Fibroblast of skin of right quadriceps (primary cell): ENCODE measurements at regions not wholly inside any gene's neighbourhood (a gene's known extent, or its start where the extent isn't known, plus 50 kb on each side); places are given as distances from the start of the nearest gene placed in this dataset.

Experiments used
- DNase-seq: peaks from one replicate; pipeline ENCODE4 v3.0.0-alpha.2; 2013

DNA sequence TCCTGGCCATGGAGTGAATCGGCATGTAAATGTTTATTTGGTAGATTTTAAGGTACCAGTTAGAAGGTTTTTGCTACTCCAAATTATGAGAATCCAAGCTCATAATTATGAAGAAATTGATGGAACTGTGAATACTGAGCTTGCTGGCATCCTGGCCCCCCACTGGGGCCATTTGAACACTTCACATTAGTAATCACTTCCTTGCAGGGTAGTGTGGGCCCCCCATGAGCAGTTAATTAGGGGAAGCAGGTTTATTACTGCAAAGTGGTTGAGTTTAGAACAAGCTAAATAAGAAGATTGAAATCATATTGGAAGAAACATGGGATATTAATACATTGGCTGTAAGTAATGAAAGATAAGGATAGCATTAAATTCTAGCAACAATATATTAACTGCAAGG, 86.7 kb downstream of the S1PR1 start:
- DNase-seq: no peak

DNA sequence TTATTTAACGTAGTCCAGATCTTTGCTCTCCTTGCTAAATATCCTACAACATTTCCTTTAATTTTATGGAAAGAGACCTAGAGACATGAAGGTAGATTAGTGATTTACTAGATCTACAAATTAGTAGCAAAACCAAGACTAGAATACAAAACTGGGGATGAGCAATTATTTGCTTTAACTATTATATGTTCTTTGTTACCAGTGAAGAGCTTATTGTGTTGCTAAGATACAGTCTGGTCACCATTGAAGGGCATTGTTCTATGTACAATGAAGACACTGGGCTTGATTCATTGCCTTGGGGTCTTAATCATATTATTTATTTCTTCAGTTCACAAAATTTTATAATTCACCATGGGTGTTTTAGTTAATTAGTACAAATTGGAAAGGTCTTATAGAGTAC, 88.3 kb downstream of the S1PR1 start:
- DNase-seq: no peak

DNA sequence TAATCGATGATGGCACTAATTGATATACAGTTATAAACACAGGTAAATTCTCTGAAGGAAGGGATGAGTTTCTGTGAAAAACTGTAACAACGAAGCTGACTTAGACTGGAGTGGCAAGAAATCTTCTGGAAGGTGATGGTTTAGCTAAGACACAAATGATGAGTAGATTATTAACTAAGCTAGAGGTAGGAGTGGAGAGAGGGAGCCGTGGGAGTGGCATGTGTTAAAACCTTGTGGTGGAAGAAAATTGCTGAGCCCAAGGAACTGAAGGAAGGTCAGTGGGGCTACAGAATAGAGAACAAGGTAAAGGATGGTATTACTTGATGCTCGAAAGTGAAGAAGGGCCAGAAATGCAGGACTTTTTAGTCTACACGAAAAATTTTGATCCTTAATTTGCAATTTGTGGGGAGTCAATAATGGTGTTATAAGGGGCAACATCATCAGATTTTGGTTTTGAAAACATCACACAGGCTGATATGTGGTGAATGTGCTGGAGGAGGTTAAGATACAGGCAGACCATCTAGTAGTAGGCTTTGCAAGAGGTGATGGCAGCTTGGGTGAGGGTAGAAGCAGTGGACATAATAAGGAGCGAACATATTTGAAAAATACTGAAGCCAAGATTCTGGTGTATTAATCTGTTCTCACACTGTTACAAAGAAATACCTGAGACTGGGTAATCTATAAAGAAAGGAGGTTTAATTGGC, 93.8 kb downstream of the S1PR1 start:
- DNase-seq: no peak

DNA sequence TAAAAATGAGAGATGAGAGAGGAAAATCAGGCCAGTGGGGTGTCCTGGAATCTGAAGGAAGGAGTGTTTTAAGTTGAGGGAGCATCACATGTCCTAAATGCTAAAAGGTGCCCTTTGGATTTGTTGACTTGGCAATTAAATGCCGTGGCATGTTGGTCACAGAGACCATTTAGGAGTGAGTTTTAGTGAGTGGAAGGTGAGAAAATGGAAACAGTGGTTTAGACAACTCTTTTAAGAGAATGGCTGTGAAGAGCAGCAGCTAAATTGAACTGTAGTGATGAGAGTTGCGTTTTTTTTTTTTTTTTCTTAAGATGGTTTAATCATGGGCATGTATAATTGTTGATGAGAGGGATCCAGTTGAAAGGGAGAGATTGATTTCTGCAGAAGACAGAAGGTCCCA, 95.0 kb downstream of the S1PR1 start:
- DNase-seq: no peak

DNA sequence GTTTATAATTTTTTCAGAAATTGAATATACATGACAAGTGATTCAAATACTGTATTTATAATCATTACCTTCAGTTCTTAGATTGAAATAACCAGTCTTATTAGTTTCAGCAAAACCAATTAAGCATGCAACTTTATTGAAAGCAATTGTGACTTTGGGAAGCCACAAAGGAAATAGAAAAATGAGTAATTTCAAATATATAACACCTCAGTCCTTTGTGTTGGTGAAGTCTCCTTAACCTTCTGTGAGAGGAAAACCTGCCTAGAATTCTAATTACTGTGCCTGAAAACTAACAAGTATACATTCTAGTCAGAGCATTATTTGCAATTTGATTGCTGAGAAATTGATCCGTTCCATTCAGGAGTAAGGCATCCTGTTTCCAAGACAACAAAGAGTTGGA, 95.8 kb downstream of the S1PR1 start:
- no peak for DNase-seq

DNA sequence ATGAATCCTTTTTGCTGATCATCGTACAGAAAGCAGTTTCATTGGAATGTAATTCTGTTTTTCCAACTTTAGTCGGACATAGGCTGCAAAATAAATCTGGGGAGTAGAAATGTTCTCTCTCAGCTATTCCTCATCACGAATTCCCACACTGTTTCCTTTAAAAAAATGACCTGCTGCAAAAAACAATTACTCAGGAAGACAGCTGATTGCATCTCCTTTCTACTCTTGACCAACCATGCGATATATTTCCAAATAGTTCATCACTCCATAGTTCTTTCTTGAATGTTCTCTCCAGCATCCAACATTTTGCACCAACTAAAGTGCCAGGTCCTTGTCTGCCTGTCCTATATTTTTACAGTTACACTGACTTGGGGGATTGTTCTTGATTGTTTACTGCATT, 96.4 kb downstream of the S1PR1 start:
- DNase-seq: no peak

DNA sequence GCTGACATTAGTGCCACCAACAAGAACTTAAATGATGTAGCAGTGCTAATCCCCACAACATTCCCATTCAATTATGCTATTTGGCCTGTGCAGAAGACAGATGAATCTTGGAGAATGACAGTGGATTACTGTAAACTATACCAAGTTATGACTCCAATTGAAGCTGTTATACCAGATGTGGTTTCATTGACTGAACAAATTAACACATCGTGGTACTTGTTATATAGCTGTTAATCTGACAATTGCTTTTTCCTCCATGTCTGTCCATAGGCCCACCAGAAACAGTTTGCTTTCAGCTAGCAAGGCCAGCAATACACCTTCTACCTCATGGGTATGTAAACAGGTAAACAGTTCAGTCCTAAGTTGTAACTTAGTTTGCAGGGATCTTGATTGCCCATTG, 101.1 kb downstream of the S1PR1 start:
- no peak for DNase-seq

DNA sequence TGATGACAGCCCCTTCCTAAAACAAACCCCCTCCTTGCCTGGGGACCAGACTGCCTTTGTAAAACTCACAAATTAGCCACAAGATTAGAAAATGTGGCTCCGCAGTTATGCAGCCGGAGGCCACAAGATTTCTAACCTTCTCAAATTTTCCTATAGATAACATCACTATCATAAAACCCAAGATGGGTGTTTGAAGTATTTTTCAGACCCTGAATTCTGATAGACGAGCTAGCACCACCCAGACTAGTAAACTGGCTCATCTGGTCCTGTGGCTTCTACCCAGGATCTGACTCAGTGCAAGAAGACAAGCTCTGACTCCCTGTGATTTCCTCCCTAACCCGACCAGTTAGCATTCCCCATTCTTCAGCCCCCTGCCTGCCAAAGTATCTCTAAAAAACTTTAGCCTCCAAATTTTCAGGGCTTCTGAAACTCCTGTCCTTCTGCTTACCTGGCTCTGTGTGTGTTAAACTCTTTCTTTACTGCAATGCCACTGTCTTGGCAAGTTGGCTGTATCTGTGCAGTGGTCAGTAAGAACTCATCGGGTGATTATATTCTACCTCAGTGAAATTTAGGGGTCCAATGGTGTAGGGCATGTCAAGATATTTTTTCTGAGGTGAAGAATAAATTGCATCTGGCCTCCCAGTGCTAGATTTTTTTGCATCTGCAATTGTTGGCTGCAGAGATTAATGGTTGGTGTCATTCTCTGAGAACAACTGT, 102.1 kb downstream of the S1PR1 start:
- peak; percentile 7 for DNase-seq

DNA sequence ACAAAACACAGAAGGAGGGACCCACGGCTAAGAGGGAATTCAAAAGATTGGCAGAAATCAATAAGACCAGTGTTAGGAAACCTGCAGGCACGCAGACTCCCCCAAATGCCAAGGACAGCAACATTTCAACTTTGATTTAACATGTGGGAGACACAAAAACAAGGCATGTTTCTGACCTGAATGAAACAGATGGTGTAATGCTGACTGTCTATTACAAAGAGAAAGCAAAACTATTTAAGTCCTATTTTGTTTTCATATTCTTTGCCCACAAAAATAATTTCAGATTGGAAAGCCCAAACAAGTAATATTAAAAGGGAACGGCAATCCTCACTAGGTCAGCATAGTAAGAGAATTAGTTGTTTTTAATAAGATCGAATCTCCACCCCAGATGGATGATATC, 107.9 kb downstream of the S1PR1 start:
- DNase-seq: no peak

DNA sequence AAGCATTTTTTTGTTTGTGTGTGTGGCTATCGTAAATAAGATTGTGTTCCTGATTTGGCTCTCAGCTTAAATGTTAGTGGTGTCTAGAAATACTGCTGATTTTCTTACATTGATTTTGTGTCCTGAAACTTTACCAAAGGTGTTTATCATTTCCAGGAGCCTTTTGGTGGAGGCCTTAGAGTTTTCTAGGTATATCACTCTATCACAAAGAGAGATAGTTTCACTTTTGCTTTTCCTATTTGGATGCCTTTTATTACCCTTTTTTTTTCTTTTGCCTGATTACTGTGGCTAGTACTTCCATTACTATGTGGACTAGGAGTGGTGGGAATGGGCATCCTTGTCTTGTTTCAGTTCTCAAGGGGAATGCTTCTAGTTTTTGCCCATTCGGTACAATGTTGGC, 109.6 kb downstream of the S1PR1 start:
- DNase-seq: no peak

DNA sequence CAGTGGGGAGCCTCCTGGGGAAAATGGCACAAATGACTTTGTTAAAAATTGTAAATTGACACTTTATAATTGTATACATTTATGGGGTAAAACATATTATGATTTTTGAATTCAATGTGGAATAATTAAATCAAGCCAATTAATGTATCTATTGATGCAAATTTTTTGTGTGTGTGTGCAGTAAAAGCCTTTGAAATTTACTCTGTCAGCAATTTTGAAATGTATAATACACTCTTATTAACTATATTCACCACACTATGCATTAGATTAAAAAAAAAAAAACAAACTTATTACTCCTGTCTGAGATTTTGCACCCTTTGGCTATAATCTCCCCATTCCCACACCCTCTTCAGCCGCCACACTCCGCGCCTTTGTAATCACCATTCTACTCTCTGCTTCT, 119.2 kb downstream of the S1PR1 start:
- DNase-seq: no peak

DNA sequence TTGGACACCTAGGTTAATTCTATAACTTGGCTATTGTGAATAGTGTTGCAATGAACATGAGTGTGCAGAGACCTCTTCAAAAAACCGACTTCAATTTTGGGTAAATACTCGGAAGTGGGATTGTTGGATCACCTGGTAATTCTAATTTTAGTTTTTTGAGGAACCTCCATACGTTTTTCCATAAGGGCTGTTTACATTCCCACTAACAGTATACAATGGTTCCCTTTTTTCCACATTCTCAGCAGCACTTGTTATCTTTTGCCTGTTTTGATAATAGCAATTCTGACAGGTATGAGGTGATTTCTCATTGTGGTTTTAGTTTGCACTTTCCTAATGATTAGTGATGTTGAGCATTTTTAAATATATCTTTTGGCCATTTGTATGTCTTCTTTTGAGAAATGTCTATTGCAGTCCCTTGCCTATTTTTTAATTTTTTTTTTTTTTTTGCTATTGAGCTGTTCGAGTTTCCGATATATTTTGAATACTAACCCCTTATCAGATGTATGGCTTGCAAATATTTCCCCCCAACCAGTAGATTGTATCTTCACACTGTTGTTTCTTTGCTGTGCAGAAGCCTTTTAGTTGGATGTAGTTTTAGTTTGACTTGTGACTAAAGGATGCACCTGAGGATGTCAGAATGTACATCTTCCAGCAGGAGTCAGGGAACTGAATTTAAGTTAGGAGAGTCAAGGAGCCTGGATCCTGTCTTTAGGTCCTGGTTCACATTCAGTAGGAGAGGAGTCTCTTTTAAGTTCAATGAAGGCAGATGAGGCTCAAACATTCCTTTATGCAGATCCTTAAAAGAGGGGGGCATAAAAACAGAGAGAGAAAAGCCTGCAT, 120.0 kb downstream of the S1PR1 start:
- no peak for DNase-seq

DNA sequence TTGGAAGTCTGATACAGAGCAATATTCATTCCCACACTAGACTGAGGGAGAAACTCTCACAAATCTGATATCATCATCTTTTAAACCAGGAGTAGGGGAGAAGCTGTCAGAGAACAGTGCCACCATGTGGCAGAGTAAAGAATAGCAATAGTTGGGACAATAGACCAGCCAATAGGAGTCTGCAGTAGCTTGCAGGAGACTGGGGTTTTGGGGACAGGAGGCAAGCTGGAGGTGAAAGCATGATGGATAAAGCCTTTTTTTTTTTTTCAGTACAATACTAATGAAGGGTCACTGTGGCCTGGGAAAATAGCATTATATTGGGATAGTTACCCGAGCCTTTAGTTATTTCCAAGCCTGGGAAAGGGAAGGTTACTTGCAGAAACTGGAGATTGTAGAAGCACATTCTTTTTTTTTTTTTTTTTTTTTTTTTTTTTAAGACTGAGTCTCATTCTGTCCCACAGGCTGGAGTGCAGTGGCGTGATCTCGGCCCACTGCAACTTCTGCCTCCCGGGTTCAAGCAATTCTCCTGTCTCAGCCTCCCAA, 120.7 kb downstream of the S1PR1 start:
- peak; percentile 75 for DNase-seq

DNA sequence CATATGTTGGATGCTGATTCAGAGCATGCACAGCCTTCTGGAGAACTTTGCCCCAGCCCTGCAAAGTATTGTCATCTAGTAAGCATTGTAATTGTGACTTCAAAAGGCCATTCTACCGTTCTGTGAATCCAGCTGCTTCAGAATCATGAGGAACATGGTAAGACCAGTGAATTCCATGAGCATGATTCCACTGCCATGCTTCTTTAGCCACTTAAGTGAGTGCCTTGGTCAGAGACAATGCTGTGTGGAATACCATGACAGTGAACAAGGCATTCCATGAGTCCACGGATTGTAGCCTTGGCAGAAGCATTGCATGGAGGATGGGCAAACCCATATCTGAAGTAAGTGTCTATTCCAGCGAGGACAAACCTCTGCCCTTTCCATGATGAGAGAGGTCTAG, 123.7 kb downstream of the S1PR1 start:
- DNase-seq: no peak

DNA sequence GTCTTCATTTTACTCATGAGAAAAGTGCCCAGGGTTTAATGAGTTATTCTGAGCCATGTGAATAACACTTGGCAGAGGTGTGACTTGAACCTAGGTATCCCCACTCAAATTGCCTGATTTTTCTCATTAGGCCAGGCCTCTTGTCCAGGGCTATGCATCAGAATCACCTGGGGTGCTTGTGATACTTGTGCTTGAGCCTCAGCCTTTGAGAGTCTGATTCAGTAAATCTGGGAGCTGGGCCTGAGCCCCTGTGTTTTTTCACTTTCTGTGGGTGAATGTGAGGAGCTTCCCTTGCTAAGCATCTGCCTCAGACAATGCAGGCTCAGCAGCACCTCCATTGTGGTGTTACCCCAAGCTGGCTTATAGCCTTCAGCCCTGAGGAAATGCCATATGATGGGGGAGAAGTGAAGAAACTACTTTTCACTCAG, 127.1 kb downstream of the S1PR1 start:
- DNase-seq: no peak

DNA sequence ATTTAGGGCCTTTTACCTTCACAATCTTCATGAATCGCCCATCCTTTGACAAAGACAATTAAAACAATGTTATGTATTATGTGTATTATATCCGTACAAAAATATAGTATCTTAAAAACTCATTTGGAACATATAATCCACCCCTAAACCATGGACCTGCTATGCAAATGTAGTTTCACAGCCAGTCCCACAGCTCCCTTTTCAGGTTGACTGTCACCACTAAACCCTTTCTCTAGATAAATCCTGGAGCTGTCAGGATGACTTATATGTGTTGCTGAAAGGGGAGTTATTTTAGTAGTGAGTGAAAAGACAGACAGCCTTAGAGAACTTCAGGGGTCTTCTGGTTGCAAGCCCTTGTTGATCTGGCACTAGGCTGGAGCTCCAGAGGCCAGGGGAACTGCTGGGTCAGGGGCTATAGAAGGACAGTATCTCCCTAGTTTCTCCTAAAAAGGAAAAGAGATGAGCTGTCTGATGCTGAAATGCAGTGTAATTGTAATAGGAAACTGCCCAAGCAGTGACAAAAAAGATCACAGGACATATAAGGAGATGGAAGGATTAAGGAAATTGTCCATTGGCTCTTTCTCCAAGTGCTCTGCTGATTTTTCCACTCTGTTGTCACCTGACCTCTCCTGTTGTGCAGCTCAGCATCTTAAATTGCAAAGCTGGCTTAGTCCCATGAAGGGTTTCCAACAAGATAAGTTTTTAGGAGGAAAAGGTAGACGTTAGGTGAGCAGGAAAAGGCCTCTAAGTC, 127.7 kb downstream of the S1PR1 start:
- DNase-seq: peak; percentile 23

DNA sequence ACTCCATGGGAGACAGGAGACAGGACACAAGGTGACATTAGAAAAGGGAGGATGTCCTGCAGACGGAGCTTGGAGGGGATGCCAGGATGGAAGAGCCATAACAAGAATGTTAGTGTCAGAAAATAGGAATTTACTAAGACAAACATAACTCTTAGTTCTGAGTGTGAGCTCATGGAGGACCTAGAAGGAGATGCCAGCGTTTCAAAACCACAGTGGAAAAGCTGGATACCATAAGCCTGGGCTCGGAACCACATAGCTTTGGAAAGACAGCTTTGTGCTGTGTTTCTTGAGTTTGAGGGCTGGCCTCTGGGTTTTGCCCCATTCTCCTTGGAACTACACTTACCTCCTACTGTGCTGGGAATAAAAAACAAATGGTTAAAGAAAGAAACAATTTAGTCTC, 128.4 kb downstream of the S1PR1 start:
- DNase-seq: peak; percentile 9

DNA sequence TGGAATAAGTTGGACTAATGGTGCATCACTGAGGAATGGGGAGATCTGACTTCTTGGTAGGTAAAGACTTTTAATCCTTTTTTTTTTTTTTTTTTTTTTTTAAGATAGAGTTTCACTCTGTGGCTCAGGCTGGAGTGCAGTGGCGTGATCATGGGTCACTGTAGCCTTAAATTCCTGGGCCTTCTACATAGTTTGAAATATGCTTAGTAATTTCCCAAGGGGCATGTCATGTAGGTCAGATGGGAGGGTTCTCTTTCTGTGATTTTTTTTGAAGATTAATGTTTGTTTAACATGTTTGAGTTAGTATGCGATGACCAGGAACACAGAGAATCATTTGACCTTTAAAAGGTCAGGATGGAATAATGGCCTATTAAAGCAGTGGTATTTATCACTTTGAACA, 129.1 kb downstream of the S1PR1 start:
- no peak for DNase-seq

DNA sequence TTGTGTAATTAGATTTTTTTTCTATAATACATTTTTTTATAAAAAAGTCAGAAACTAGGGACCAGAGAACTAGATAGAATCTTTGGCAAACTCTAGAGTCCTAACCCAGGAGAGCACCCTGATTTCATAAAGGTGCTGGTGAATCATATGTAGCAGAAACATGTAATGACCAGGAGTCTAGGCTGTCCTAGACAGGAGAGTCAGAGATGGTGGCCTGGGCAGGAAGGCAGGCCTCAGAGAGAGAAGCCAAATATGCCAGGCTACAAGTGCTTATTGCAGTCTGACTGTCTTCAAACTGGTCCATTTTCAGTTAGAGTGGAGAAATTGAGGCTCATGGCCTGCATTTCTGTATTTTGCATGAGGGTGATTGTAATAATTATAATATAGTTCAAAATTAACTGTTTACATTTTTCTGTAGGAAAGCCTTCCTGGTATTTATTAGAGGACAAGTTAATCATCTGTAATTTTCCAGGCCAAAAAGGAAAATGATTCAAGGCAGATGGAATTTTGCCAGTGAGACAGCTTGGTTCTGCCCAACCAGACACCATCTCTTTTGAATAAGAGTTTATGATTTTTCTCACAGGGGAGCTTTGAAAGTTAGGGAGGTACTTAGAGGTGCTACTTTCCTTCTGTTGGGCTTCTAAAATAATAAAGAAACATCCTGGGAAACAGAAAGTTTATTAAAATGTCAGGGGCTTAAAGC, 129.8 kb downstream of the S1PR1 start:
- DNase-seq: peak; percentile 62

DNA sequence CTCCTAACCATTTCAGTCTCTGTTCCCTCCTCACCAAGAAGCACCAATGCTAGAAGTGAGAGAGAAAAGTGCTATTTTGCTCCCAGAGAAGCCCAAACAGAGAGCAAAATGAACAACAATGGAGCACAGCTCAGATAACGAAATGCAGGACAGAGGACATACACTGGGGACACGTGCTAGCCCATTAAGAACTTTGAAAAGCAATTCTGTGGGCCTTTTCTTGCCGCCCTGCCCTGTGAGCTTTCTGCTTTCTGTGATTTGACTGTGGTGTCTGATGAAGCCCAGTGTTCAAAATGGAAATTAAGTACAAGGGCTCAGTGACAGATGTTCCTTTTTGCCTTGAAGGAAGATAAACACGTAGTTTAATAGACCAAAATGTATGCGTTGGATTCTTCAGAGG, 130.8 kb downstream of the S1PR1 start:
- no peak for DNase-seq

DNA sequence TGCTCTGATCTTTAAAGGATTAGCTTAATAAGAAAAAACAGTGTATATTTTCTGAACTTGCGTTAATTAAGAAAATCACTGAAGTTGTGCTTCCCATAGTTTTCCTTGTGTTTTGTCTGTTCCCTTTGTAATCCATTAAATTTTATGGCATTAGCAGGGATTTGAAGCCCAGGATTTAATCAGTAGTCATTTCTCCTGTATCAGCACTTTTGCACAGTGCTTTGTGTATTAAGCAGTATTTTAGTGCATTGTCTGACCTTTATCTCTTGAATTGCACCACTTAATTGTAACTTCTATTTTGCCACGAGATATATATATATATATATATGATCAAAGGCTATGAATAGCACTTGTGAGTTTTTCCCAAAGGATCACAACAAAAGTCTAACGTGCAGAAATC, 133.7 kb downstream of the S1PR1 start:
- no peak for DNase-seq

DNA sequence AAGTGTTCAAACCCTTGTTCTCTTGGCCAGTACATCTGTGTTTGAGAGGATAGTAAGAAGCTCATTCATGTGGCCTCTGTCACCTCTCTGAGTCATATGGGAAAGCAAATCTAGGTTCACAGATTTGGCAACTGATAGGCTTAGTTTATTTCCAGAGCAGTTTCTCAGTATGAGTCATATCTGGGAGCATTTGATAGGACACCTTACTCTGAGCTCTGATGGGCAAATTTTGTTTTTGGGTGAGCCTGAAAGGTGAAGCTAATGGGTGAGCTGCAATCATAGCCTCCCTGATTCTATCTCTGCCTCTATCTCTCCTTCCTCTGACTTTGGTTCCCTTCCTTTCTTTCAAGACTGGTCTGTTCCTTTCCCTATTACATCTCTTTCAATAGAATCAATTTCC, 134.4 kb downstream of the S1PR1 start:
- DNase-seq: peak; percentile 73
